ENCODE measurements at regions not wholly inside any gene's neighbourhood (a gene's known extent, or its start where the extent isn't known, plus 50 kb on each side); places are given as distances from the start of the nearest gene placed in this dataset.

DNA sequence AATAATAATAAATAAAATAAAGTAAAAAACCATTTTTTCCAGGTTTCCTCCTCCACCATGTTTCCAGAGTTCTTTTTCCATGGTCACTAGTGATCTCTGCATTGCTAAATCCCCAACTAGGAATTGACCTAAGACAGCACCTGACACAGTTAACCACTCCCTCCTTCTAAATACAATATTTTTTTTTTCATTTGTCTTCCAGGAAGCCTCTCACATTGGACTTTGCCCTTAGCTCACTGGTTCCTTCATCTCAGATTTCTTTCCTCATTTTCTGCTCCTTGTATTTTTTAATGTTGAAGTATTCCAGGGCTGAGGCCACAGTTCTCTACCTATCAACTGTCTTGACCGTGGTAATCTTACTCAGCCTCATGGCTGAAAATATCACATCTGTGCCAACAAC is 187.3 kb upstream of the FAM241A start:
- no peak for TF ChIP-seq YY1 (IDR thresholded peaks at IDR 0.05; ENCODE audit: insufficient read depth, insufficient read length)
- no peak for TF ChIP-seq SUZ12 (IDR thresholded peaks at IDR 0.05; ENCODE audit: extremely low read depth, insufficient read depth, insufficient read length)

All from NT2/D1 (cell line).